ENCODE measurements at regions not wholly inside any gene's neighbourhood (a gene's known extent, or its start where the extent isn't known, plus 50 kb on each side); places are given as distances from the start of the nearest gene placed in this dataset.

DNA sequence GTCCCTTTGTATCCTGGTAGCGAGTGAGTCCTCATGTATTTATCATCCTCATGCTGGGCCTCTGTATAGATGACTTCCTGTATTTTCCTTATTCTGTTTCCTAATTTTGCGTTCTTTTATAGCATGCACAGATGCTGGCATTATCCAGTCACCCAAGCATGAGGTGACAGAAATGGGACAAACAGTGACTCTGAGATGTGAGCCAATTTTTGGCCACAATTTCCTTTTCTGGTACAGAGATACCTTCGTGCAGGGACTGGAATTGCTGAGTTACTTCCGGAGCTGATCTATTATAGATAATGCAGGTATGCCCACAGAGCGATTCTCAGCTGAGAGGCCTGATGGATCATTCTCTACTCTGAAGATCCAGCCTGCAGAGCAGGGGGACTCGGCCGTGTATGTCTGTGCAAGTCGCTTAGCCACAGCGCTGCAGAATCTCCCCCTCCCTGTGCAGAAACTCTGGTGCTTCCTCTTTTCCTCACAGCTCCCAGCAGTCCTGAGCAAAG is 183.1 kb upstream of the PRSS58 start:
- TF ChIP-seq, protein P1, sequence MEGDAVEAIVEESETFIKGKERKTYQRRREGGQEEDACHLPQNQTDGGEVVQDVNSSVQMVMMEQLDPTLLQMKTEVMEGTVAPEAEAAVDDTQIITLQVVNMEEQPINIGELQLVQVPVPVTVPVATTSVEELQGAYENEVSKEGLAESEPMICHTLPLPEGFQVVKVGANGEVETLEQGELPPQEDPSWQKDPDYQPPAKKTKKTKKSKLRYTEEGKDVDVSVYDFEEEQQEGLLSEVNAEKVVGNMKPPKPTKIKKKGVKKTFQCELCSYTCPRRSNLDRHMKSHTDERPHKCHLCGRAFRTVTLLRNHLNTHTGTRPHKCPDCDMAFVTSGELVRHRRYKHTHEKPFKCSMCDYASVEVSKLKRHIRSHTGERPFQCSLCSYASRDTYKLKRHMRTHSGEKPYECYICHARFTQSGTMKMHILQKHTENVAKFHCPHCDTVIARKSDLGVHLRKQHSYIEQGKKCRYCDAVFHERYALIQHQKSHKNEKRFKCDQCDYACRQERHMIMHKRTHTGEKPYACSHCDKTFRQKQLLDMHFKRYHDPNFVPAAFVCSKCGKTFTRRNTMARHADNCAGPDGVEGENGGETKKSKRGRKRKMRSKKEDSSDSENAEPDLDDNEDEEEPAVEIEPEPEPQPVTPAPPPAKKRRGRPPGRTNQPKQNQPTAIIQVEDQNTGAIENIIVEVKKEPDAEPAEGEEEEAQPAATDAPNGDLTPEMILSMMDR (conservative IDR thresholded peaks at IDR 0.05 in 1 of 2, IDR thresholded peaks at IDR 0.05 in 1 of 2; ENCODE audit: low read depth in 1 of 2, low read length in 2 of 2) = no peak
- TF ChIP-seq EZH2 (IDR thresholded peaks at IDR 0.05; ENCODE audit: low read length, missing control alignments) = no peak
